GM23248 (cell line): ENCODE measurements at regions not wholly inside any gene's neighbourhood (a gene's known extent, or its start where the extent isn't known, plus 50 kb on each side); places are given as distances from the start of the nearest gene placed in this dataset.

Experiments
- EZH2 ChIP-seq: fragments of 200-600 bp; sonication (generic); IDR thresholded peaks from 2 replicates; pipeline ENCODE4 v1.6.1; 2018; ENCODE audit warnings: antibody characterized with exemption, mild to moderate bottlenecking; ENCODE audit not compliant: insufficient read depth, poor library complexity, severe bottlenecking
- EZH2phosphoT487 ChIP-seq: fragments of 200-600 bp; sonication (generic); IDR thresholded peaks from 2 replicates; pipeline ENCODE4 v1.6.1; 2018; ENCODE audit warnings: antibody characterized with exemption, moderate library complexity, mild to moderate bottlenecking, low read depth; ENCODE audit not compliant: insufficient read depth

- TF ChIP-seq EZH2phosphoT487 (no peak), EZH2 (no peak)
Observed at GRCh38 chr4:81552086-81552485, 80.4 kb upstream of the RASGEF1B start.
